ENCODE measurements at regions not wholly inside any gene's neighbourhood (a gene's known extent, or its start where the extent isn't known, plus 50 kb on each side); places are given as distances from the start of the nearest gene placed in this dataset.

DNA sequence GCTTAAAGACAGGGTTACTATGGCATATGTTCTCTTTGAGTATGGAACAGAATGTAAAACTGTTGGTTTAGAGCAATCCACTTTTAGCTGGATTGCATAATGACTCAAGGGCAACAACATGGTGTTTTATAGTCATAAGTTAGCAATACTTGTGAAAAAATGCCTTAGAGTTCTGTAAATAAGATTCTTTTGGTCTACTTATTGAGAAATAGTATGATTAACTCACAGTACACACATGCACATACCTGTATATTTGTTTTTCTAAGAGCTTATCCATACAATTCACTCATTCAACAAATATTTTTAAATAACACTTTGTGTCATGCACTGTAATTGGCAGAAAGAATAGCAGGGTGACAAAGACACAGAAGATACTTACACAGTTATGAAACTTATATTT, 1415.5 kb downstream of the PCDH7 start:
- TF ChIP-seq POLR2A (IDR thresholded peaks at IDR 0.05; ENCODE audit: control extremely low read depth in 1 of 2, low read depth in 2 of 2, low read length in 2 of 2) (no peak), SAP30 (IDR thresholded peaks at IDR 0.05; ENCODE audit: insufficient read depth, insufficient replicate concordance, low read length) (no peak), RXRA (IDR thresholded peaks at IDR 0.05; ENCODE audit: insufficient read depth, low read depth, low read length) (no peak), CTCF (IDR thresholded peaks at IDR 0.05; ENCODE audit: control extremely low read depth in 1 of 3, insufficient read depth in 1 of 3, low read depth in 1 of 3, low read length in 3 of 3) (no peak)
